PC-3 (cell line): ENCODE measurements at regions not wholly inside any gene's neighbourhood (a gene's known extent, or its start where the extent isn't known, plus 50 kb on each side); places are given as distances from the start of the nearest gene placed in this dataset.

Experiments used
- ATAC-seq: fragments of 200-7000 bp; cut with Tn5 transposase; 2 replicates; pipeline ENCODE4 v1.9.1; 2020; ENCODE audit warnings: mild to moderate bottlenecking, moderate library complexity
- BruUV-seq: library from RNA; stranded (reverse); fragments of 400-500 nt; replicated peaks from 2 replicates; lab custom pipeline; 2021; lab: Mats Ljungman, UMichigan
- CTCF ChIA-PET: fragments of 300-600 bp; sonication (Branson Sonifier 250); formaldehyde crosslinking; loops from one replicate; lab custom pipeline; 2022; ENCODE audit warnings: antibody characterized with exemption; lab: Charles Lee
- POLR2A ChIA-PET: fragments of 300-600 bp; sonication (Branson Sonifier 250); formaldehyde crosslinking; loops from one replicate; lab custom pipeline; 2022; ENCODE audit warnings: antibody characterized with exemption; ENCODE audit not compliant: unreplicated experiment; lab: Charles Lee
- DNase-seq: peaks from one replicate; pipeline ENCODE4 v3.0.0-alpha.2; 2015
- H2AFZ ChIP-seq: fragments of 300-600 bp; sonication (generic); 2 replicates; pipeline ENCODE4 v1.6.0; 2016; ENCODE audit warnings: antibody characterized with exemption, low read length
- H3F3A ChIP-seq: fragments of 300-600 bp; sonication (generic); one replicate; pipeline ENCODE4 v1.6.0; 2017; ENCODE audit warnings: antibody characterized with exemption, low read length, control low read depth, mild to moderate bottlenecking; ENCODE audit not compliant: unreplicated experiment
- H3K27ac ChIP-seq: fragments of 300-600 bp; sonication (generic); 2 replicates; pipeline ENCODE4 v1.5.1; 2016; ENCODE audit warnings: mild to moderate bottlenecking, low read length
- H3K27me3 ChIP-seq: fragments of 300-600 bp; sonication (generic); 2 replicates; pipeline ENCODE4 v1.6.1; 2016; ENCODE audit warnings: low read length, mixed read lengths
- H3K36me3 ChIP-seq: fragments of 300-600 bp; sonication (generic); 2 replicates; pipeline ENCODE4 v1.6.1; 2016; ENCODE audit warnings: low read depth, mixed run types, low read length, mixed read lengths
- H3K4me1 ChIP-seq: fragments of 300-600 bp; sonication (generic); 2 replicates; pipeline ENCODE4 v1.5.1; 2016; ENCODE audit warnings: low read length; ENCODE audit not compliant: insufficient read depth
- H3K4me2 ChIP-seq: fragments of 300-600 bp; sonication (generic); 2 replicates; pipeline ENCODE4 v1.6.0; 2016; ENCODE audit warnings: low read length
- H3K4me3 ChIP-seq: fragments of 300-600 bp; sonication (generic); 2 replicates; pipeline ENCODE4 v1.5.1; 2016; ENCODE audit warnings: mild to moderate bottlenecking, low read length, mixed read lengths
- H3K79me2 ChIP-seq: fragments of 300-600 bp; sonication (generic); 2 replicates; pipeline ENCODE4 v1.6.1; 2017; ENCODE audit warnings: low read length, mixed read lengths
- H3K9ac ChIP-seq: fragments of 300-600 bp; sonication (generic); 2 replicates; pipeline ENCODE4 v1.6.0; 2016; ENCODE audit warnings: mild to moderate bottlenecking, low read length
- H3K9me2 ChIP-seq: fragments of 300-600 bp; sonication (generic); replicated peaks from 2 replicates; pipeline ENCODE4 v1.6.1; 2016; ENCODE audit warnings: mixed run types, low read length, mixed read lengths
- H3K9me3 ChIP-seq: fragments of 300-600 bp; sonication (generic); 2 replicates; pipeline ENCODE4 v1.6.1; 2016; ENCODE audit warnings: low read length, mixed read lengths
- H4K20me1 ChIP-seq: fragments of 300-600 bp; sonication (generic); 2 replicates; pipeline ENCODE4 v1.6.1; 2016; ENCODE audit warnings: low read length, mixed read lengths
- CTCF ChIP-seq: fragments of 300-600 bp; sonication (generic); conservative IDR thresholded peaks from 2 replicates; pipeline ENCODE4 v1.5.1; 2017; ENCODE audit warnings: antibody characterized with exemption, low read depth, mild to moderate bottlenecking, low read length
- EZH2 ChIP-seq: fragments of 300-600 bp; sonication (generic); IDR thresholded peaks from one replicate; pipeline ENCODE4 v1.6.1; 2017; ENCODE audit warnings: antibody characterized with exemption, mild to moderate bottlenecking, low read length; ENCODE audit not compliant: unreplicated experiment
- EZH2phosphoT487 ChIP-seq: fragments of 300-600 bp; sonication (generic); IDR thresholded peaks from 2 replicates; pipeline ENCODE4 v1.6.1; 2018; ENCODE audit warnings: mild to moderate bottlenecking, antibody characterized with exemption, low read length, borderline replicate concordance
- intact Hi-C: fragments of 100-400 bp; cut with micrococcal nuclease; formaldehyde crosslinking; loops from 2 replicates; pipeline ENCODE4 v1.9.0; 2023

GRCh38 chr12:18151036-18151435, 61.0 kb upstream of the RERGL start:
- Histone ChIP-seq H3K9ac (no peak overlapping the region), H2AFZ (no peak overlapping the region), H3K27ac (no peak overlapping the region), H3K4me3 (no peak overlapping the region), H3K9me2 (no peaks in the 10 kb centered on the region), H3K4me1 (no peaks in the 10 kb centered on the region), H3K79me2 (no peaks in the 10 kb centered on the region), H3K36me3 (no peaks in the 10 kb centered on the region), H3K9me3 (no peaks in the 10 kb centered on the region), H3K4me2 (no peak overlapping the region), H3K27me3 (no peaks in the 10 kb centered on the region), H4K20me1 (no peaks in the 10 kb centered on the region), H3F3A (no peaks in the 10 kb centered on the region)
- ChIA-PET CTCF (no interaction called here), POLR2A (no interaction called here)
- BruUV-seq: no TSS peak
- ATAC-seq: no peak
- intact Hi-C loops: no loop called here
- no peak for TF ChIP-seq EZH2phosphoT487
- TF ChIP-seq EZH2: no peak
- no peak for TF ChIP-seq CTCF
- DNase-seq: no peak

- no TSS peak for BruUV-seq
- POLR2A ChIA-PET: no interaction called here
- H3K4me1 ChIP-seq: no peaks in the 10 kb centered on the region
Measured at GRCh38 chr12:18148961-18149360, 59.0 kb upstream of the RERGL start.

GRCh38 chr12:18146363-18146762, 56.4 kb upstream of the RERGL start:
- H3K36me3 ChIP-seq: no peaks in the 10 kb centered on the region
- TF ChIP-seq CTCF (no peak), EZH2phosphoT487 (no peak), EZH2 (no peak)
- ATAC-seq (no peak), DNase-seq (peak; percentile 15)
- no peaks in the 10 kb centered on the region for H3F3A ChIP-seq
- intact Hi-C loops: no loop called here
- BruUV-seq: no TSS peak
- H3K4me1 ChIP-seq: peaks cover 10% of the 10 kb centered on the region
- H3K79me2 ChIP-seq: no peaks in the 10 kb centered on the region
- POLR2A ChIA-PET: no interaction called here
- H3K9me3 ChIP-seq: no peaks in the 10 kb centered on the region
- H3K27me3 ChIP-seq: no peaks in the 10 kb centered on the region
- H4K20me1 ChIP-seq: no peaks in the 10 kb centered on the region
- no peak overlapping the region for H2AFZ ChIP-seq
- no peak overlapping the region for H3K4me3 ChIP-seq
- no peak overlapping the region for H3K4me2 ChIP-seq
- H3K27ac ChIP-seq: no peak overlapping the region
- H3K9ac ChIP-seq: no peak overlapping the region
- CTCF ChIA-PET: no interaction called here
- no peaks in the 10 kb centered on the region for H3K9me2 ChIP-seq

More at GRCh38 chr12:18148961-18149360, 59.0 kb upstream of the RERGL start:
- CTCF ChIA-PET: no interaction called here
- Histone ChIP-seq H3K9me3 (no peaks in the 10 kb centered on the region), H3K4me2 (no peak overlapping the region), H3K27me3 (no peaks in the 10 kb centered on the region), H4K20me1 (no peaks in the 10 kb centered on the region), H3K36me3 (no peaks in the 10 kb centered on the region), H3K9me2 (no peaks in the 10 kb centered on the region), H2AFZ (no peak overlapping the region), H3K9ac (no peak overlapping the region), H3K27ac (no peak overlapping the region), H3F3A (no peaks in the 10 kb centered on the region), H3K4me3 (no peak overlapping the region), H3K79me2 (no peaks in the 10 kb centered on the region)
- peak; percentile 30 for DNase-seq
- peak; percentile 24; the same call in 1 of the 2 replicates for ATAC-seq
- TF ChIP-seq EZH2 (no peak), EZH2phosphoT487 (no peak), CTCF (no peak)
- intact Hi-C loops: no loop called here
